GM19455 (cell line): ENCODE measurements at regions not wholly inside any gene's neighbourhood (a gene's known extent, or its start where the extent isn't known, plus 50 kb on each side); places are given as distances from the start of the nearest gene placed in this dataset.
"Not testable (repeated sequence)": the region's sequence is repeated elsewhere in the genome, so short reads cannot be mapped to it uniquely, and the experiment has no call there.

Experiments used
- ATAC-seq: cut with Tn5 transposase; IDR thresholded peaks from one replicate; pipeline ENCODE4 v1.9.1; 2021; ENCODE audit not compliant: unreplicated experiment

GRCh38 chr4:17020451-17020850 lies 122.0 kb upstream of the LDB2 start:
- no peak for ATAC-seq

- not testable (repeated sequence) for ATAC-seq
Measured at GRCh38 chr4:17018621-17019020, 120.2 kb upstream of the LDB2 start.

- no peak for ATAC-seq
Measured at GRCh38 chr4:17018013-17018412, 119.6 kb upstream of the LDB2 start.

- no peak for ATAC-seq
Measured at GRCh38 chr4:17013382-17014006, 115.0 kb upstream of the LDB2 start.

GRCh38 chr4:17012451-17012850 lies 114.0 kb upstream of the LDB2 start:
- no peak for ATAC-seq

DNA sequence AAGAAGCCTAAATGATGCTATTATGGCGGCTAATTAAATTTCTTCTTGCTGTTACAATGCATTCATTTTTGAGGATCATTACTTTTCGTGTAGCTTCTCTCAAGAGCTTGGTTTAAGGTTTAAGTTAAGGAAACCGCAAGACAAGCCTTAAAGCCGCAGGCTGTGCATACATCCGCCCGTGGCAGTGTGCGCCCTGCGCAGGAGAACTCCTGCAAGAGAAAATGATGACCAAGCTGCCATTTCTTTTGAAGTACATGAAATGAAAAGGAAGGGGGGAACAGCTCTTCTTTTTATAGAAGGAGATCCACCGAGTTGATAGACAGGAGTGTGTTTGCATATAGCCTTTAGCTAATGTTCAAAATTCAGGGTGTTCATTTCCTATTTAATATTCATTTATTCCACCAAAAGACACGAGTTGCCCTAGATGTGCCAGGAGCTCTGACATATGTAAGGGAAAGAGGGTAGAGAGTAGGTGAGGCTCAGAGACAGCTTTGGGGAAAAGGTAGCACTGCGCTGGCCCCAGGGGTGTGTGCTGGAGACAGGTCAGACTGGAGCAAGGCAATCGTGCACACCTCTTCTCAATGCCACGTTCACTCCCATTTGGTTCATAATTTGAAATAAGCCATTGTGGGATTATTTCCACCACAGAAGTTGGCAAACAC lies 112.1 kb upstream of the LDB2 start:
- no peak for ATAC-seq

DNA sequence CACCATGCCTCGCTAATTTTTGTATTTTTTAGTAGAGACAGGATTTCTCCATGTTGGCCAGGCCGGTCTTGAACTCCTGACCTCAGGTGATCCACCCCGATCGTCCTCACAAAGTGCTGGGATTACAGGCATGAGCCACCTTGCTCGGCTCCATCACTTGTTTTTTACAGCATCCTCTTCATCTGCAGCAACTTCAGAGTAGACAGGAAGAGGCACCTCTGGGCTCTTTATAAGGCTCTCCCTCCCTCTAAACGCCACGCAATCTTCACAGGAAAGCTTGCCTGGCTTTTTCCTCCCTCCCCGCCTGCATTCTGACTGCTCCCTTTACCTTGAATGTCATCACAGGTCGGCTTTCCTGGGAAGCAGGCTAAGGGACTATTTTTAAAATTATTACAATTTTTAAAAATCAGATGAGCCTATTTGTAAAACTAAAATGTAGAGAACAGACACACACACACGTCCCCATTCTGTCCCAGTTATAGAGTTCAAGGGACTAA lies 111.5 kb upstream of the LDB2 start:
- no peak for ATAC-seq

DNA sequence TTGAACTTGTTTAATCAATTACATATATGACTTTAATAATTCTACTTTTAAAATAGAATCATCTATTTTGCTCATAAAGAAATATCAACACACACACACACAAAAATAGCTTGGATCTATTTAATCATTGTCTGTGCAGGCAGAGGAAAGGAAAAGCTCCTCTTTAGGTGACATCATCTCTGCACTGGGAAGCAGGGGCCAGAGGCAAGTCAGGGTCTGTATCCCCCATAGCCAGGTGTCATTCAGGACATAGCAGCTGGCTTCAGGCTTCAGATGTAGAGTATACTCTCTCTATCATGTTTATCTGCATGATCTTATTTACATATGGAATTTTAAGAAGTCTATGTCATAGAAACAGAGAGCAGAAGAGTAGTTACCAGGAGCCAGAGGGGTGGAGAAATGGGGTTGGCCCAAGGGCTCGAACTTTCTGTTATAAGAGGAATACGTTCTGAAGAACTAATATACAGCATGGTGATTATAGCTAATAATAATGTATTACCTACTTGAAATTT lies 110.4 kb upstream of the LDB2 start:
- no peak for ATAC-seq

GRCh38 chr4:17003606-17004392 lies 105.4 kb upstream of the LDB2 start:
- ATAC-seq = not testable (repeated sequence)

GRCh38 chr4:16995451-16995850 lies 97.0 kb upstream of the LDB2 start:
- ATAC-seq = no peak

DNA sequence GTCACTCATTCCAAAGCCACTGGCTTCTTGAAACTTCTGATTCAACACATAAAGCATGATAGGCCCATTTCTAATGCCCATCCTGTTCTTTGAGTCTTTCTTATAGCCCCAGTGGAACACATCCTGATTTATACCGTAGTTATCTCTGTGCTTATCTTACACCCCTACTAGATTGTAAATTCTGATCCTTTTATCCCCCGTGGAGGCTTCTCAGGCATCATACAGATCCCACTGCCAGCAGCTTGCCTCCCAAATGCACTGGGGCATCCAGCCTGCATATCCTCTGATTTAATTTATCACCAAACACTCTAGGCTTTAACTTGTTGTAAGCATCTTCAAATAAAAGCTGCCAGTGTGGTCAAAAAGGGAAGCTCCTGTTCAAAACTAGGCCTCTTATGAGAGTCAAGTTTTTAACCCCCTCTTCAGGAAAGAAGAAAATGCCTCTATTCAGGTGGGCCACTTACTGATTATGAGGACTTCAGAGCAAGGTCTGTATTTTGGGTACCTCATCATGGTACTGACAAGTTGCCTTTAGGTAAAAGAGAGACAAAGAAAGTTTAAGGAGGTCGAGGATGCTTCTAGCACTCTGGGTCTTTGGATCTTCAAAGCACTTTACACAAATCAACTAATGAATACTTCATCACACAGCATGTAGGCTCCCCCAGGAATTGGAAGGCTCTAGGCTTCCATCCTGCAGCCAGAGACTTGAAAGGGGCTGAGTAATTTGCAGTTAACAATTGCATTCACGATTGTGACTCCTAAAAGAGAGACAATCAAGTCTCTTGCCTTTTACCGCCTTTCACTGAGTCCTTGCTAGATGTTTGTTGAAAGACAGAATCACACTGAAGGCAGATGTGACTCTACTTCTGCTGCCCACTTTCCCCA lies 95.8 kb upstream of the LDB2 start:
- ATAC-seq = no peak

GRCh38 chr4:16992566-16993225 lies 94.3 kb upstream of the LDB2 start:
- no peak for ATAC-seq

DNA sequence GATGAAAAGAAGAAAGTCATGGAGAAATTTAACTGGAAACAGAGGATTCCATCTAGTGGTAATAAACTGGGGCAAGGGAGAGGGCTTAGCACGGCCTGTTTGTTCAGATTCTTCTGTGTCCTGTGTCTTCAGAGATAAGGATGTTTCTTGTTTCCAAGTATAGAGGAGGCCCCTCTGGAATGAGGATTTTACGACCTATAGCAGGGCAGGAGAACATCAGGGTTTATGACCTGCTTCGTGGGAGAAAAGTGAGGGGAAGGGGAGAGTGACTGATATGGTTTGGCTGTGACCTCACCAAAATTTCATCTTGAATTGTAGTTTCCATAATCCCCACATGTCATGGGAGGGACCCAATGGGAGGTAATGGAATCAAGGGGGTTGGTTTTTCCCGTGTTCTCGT lies 93.0 kb upstream of the LDB2 start:
- no peak for ATAC-seq

GRCh38 chr4:16989371-16989770 lies 90.9 kb upstream of the LDB2 start:
- ATAC-seq = no peak

DNA sequence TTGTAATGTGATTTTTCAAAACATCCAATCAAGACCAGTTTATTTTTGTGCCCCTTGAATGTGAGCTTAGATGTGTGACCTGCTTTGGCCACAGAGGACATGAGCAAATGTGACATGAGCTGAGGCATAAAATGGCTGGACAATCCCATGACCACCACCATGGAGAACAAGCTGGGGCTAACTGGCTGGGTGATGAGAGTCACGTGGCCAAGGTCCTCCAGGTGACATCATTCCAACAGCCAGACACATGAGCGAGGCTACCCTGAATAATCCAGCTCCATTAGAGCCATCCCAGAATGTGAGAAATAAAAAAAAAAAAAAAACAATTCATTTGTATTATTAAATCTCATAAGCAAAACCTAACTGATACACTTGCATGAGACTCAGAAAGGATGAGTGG lies 90.4 kb upstream of the LDB2 start:
- ATAC-seq = no peak

DNA sequence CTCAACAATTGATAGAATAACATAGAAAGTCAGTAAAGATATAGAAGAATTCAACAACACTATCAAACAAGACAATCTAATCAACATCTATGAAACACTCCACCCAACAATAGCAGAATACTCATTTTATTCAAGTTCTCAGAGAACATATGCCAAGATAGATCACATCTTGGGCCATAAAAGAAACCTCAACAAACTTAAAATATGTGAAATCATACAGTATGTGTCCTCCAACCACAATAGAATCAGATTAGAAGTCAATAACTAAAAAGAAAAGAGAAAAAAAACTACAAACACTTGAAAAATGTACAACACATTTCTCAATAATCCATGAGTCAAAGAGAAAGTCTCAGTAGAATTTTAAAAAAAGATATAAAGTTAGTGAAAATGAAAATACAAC lies 78.6 kb upstream of the LDB2 start:
- ATAC-seq = no peak

DNA sequence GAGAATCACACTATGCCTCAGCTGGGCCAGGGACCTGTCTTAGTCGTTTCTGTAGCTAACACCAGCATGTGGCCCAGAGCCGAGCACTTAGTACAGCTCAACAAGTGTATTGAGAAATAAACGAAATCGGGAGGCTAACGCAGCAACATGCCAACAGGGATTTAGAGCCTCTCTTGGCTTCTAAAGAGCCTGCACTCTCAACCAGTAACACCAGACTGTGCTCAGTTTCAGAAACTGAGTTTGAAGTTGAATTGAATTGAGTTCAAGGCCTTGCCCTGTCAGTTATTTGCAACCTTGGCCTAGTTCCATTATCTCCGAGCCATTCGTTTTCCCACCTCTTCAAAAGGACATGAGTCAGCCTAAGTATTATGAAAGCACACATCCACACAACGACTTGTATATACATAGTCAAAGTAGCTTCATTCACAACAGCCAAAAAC lies 71.3 kb upstream of the LDB2 start:
- ATAC-seq = no peak

DNA sequence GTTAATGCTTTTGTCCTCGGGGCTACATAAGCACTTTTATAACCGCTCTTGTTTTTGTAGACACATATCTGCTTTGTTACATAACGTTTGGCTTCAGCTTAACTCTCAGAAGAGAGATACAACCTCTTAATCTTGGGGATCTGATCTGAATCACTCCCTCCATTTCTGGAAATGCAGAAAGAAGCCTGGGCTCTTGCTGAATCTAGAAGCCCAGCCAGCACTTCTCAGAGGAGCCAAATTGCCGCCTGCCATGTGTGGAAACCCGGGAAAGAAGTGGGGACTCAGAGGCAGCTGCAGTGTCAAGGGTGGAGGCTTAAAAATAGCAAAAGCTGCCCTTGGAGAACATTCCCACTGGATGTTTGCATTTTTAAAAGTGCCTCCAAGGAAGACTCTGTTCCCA lies 69.3 kb upstream of the LDB2 start:
- no peak for ATAC-seq

GRCh38 chr4:16959305-16959704 lies 60.9 kb upstream of the LDB2 start:
- no peak for ATAC-seq

- no peak for ATAC-seq
Measured at GRCh38 chr4:16952896-16953630, 54.6 kb upstream of the LDB2 start.
